HepG2 (cell line): ENCODE measurements at regions not wholly inside any gene's neighbourhood (a gene's known extent, or its start where the extent isn't known, plus 50 kb on each side); places are given as distances from the start of the nearest gene placed in this dataset.

Experiments used
- ATAC-seq: fragments of 200-7000 bp; cut with Tn5 transposase; 3 replicates; pipeline ENCODE4 v1.9.1; 2020; ENCODE audit warnings: mild to moderate bottlenecking, moderate library complexity
- BruUV-seq: library from RNA; stranded (reverse); fragments of 400-500 nt; replicated peaks from 2 replicates; lab custom pipeline; 2021; lab: Mats Ljungman, UMichigan
- CTCF ChIA-PET: fragments of 300-600 bp; formaldehyde crosslinking; extraction: SDS; loops from one replicate; lab custom pipeline; 2021; ENCODE audit warnings: low total read pairs, inconsistent platforms, low intra/inter-chr PET ratio; lab: Yijun Ruan, JAX
- POLR2A ChIA-PET: fragments of 350-600 bp; sonication (Branson Sonifier 250); formaldehyde crosslinking; loops from one replicate; lab custom pipeline; 2020; ENCODE audit warnings: antibody characterized with exemption, inconsistent platforms; lab: Yijun Ruan, JAX
- DNase-seq: peaks from one replicate; pipeline ENCODE4 v3.0.0-alpha.2; 2015; ENCODE audit warnings: low spot score
- FAIRE-seq: peaks from 3 replicates; lab custom pipeline; 2011; peaks lifted over from hg19 to GRCh38; lab: Jason Lieb, UNC
- H2AFZ ChIP-seq: one replicate; pipeline ENCODE4 v1.6.1; 2011; ENCODE audit warnings: low read length, inconsistent platforms
- H3K27ac ChIP-seq: fragments of 300-600 bp; 3 replicates; pipeline ENCODE4 v1.8.0; 2011; ENCODE audit warnings: mixed run types, mild to moderate bottlenecking, mixed read lengths, low read length, inconsistent platforms; ENCODE audit not compliant: insufficient read depth; ENCODE audit errors: extremely low read length
- H3K27me3 ChIP-seq, 2 experiments: fragments of 200-600 bp in 1 of 2; 2 replicates in 1 of 2; 3 replicates in 1 of 2; pipeline versions ENCODE4 v1.6.0 to v1.8.0; 2011; ENCODE audit warnings: low read length in 2 of 2, mild to moderate bottlenecking in 2 of 2, moderate library complexity in 2 of 2, inconsistent platforms in 1 of 2; ENCODE audit not compliant: insufficient read depth in 2 of 2, control insufficient read depth in 1 of 2
- H3K36me3 ChIP-seq, 2 experiments: fragments of 200-600 bp in 1 of 2; replicated peaks in 1 of 2; 2 replicates in 1 of 2; 3 replicates in 1 of 2; pipeline versions ENCODE4 v1.5.1 to v1.8.0; 2011; ENCODE audit warnings: low read length in 2 of 2, inconsistent platforms in 1 of 2; ENCODE audit not compliant: insufficient read depth in 2 of 2, control insufficient read depth in 1 of 2
- H3K4me1 ChIP-seq: 2 replicates; pipeline ENCODE4 v1.5.1; 2012; ENCODE audit warnings: low read length, inconsistent platforms; ENCODE audit not compliant: insufficient read depth
- H3K4me2 ChIP-seq: 2 replicates; pipeline ENCODE4 v1.6.0; 2011; ENCODE audit warnings: low read depth, low read length, inconsistent platforms
- H3K4me3 ChIP-seq, 3 experiments: fragments of 200-600 bp in 1 of 3; sonication (generic), shearing (Covaris generic) in 1 of 3; replicated peaks in 1 of 3; 2 replicates each; pipeline ENCODE4 v1.5.1; 2011 to 2016; ENCODE audit warnings: low read length in 3 of 3, inconsistent platforms in 2 of 3, low read depth in 2 of 3, mild to moderate bottlenecking in 2 of 3, control low read depth in 1 of 3, mixed read lengths in 1 of 3; ENCODE audit not compliant: insufficient read depth in 1 of 3
- H3K79me2 ChIP-seq: one replicate; pipeline ENCODE4 v1.6.1; 2011; ENCODE audit warnings: low read length, inconsistent platforms; ENCODE audit not compliant: insufficient read depth
- H3K9ac ChIP-seq: 2 replicates; pipeline ENCODE4 v1.6.0; 2011; ENCODE audit warnings: mild to moderate bottlenecking, low read depth, low read length, inconsistent platforms; ENCODE audit not compliant: insufficient read depth
- H3K9me3 ChIP-seq: 2 replicates; pipeline ENCODE4 v1.5.1; 2012; ENCODE audit warnings: mild to moderate bottlenecking, low read length
- H4K20me1 ChIP-seq: 2 replicates; pipeline ENCODE4 v1.6.0; 2011; ENCODE audit warnings: inconsistent platforms, mild to moderate bottlenecking, low read length, moderate library complexity; ENCODE audit not compliant: insufficient read depth
- FOXK2 ChIP-seq: fragments of 450-650 bp; IDR thresholded peaks from 2 replicates; pipeline ENCODE4 v1.6.1; 2016
- MAFF ChIP-seq: IDR thresholded peaks from 2 replicates; pipeline ENCODE4 v1.6.1; 2011; ENCODE audit warnings: low read depth, low read length, improper control_type of control experiment
- MAFK ChIP-seq, 2 experiments: IDR thresholded peaks in 1 of 2; conservative IDR thresholded peaks in 1 of 2; 2 replicates each; pipeline ENCODE4 v1.6.1; 2011; ENCODE audit warnings: improper control_type of control experiment in 2 of 2, low read length in 2 of 2
- PHB2 ChIP-seq: fragments of 450-650 bp; IDR thresholded peaks from 2 replicates; pipeline ENCODE4 v1.6.1; 2018; ENCODE audit not compliant: partially characterized antibody
- POLR2G ChIP-seq: fragments of 200-400 bp; formaldehyde crosslinking; IDR thresholded peaks from 2 replicates; pipeline ENCODE4 v1.6.1; 2018; ENCODE audit warnings: mild to moderate bottlenecking, low read depth, low read length, moderate library complexity
- SRSF4 ChIP-seq: fragments of 200-400 bp; formaldehyde crosslinking; IDR thresholded peaks from one replicate; pipeline ENCODE4 v1.6.1; 2018; ENCODE audit warnings: mild to moderate bottlenecking, low read depth, low read length, moderate library complexity; ENCODE audit not compliant: poor library complexity, severe bottlenecking
- ZNF30 ChIP-seq: sonication (generic); formaldehyde crosslinking; IDR thresholded peaks from 2 replicates; pipeline ENCODE4 v1.5.0; 2020; ENCODE audit warnings: mild to moderate bottlenecking, missing genetic modification reagents
- ZNF784 ChIP-seq: sonication (generic); formaldehyde crosslinking; IDR thresholded peaks from 2 replicates; pipeline ENCODE4 v1.5.1; 2020; ENCODE audit warnings: missing genetic modification reagents, mild to moderate bottlenecking, borderline replicate concordance
- WGBS: methylation state at CpG from one replicate; pipeline ENCODE4 v1.1.6; 2017; ENCODE audit warnings: low lambda C conversion rate; 5-methylcytosine and 5-hydroxymethylcytosine counted together
- in situ Hi-C: cut with HindIII; loops from 2 replicates; pipeline ENCODE4 v1.10.0; 2017; ENCODE audit warnings: low pct_unique_long_range_greater_than_20kb; ENCODE audit not compliant: extremely low pct_ligation_motif_present
- intact Hi-C: fragments of 100-400 bp; cut with micrococcal nuclease; formaldehyde crosslinking; loops from one replicate; pipeline ENCODE4 v1.10.0; 2022; ENCODE audit not compliant: unreplicated experiment

- Histone ChIP-seq H3K79me2 (no peaks in the 10 kb centered on the region), H3K4me2 (no peak overlapping the region), H3K9ac (no peak overlapping the region), H4K20me1 (no peaks in the 10 kb centered on the region), H3K27me3 (no peaks in the 10 kb centered on the region), H3K4me1 (no peaks in the 10 kb centered on the region), H3K4me3 (no peak overlapping the region), H2AFZ (no peak overlapping the region), H3K36me3 (no peaks in the 10 kb centered on the region), H3K27ac (no peak overlapping the region), H3K9me3 (no peaks in the 10 kb centered on the region)
- in situ Hi-C loops (no loop called here), intact Hi-C loops (no loop called here)
- TF ChIP-seq MAFK (conservative IDR thresholded peaks at IDR 0.05 in 1 of 2, IDR thresholded peaks at IDR 0.05 in 1 of 2; ENCODE audit: low read length in 2 of 2): peak; percentile 17 to 72; a peak in 2 of 4 replicates
- no peak for TF ChIP-seq ZNF784 (CRISPR knock-in tag)
- no peak for TF ChIP-seq POLR2G
- no peak for TF ChIP-seq PHB2
- TF ChIP-seq FOXK2: no peak
- peak; percentile 51; the same call in 1 of the 2 replicates for TF ChIP-seq MAFF
- ChIA-PET POLR2A (no interaction called here), CTCF (no interaction called here)
- DNase-seq: no peak
- WGBS: 48% methylated on average over 1 of the region's 1 CpG
- no peak for FAIRE-seq
- ATAC-seq: no peak
- no TSS peak for BruUV-seq
Measured at GRCh38 chr13:85441975-85442374, 357.2 kb downstream of the SLITRK6 start.

GRCh38 chr13:85441364-85441763 lies 357.9 kb downstream of the SLITRK6 start:
- no peak overlapping the region for H3K9ac ChIP-seq
- no peak overlapping the region for H3K27ac ChIP-seq
- H3K36me3 ChIP-seq: no peaks in the 10 kb centered on the region
- TF ChIP-seq SRSF4: no peak
- no peak for TF ChIP-seq ZNF30 (CRISPR knock-in tag)
- DNase-seq (no peak), ATAC-seq (no peak), FAIRE-seq (no peak)
- H3K9me3 ChIP-seq: no peaks in the 10 kb centered on the region
- no peak overlapping the region for H3K4me2 ChIP-seq
- intact Hi-C loops: no loop called here
- H3K27me3 ChIP-seq: no peaks in the 10 kb centered on the region
- H4K20me1 ChIP-seq: no peaks in the 10 kb centered on the region
- no peak overlapping the region for H3K4me3 ChIP-seq
- ChIA-PET CTCF (no interaction called here), POLR2A (no interaction called here)
- in situ Hi-C loops: no loop called here
- no peak overlapping the region for H2AFZ ChIP-seq
- H3K79me2 ChIP-seq: no peaks in the 10 kb centered on the region
- no TSS peak for BruUV-seq
- no peaks in the 10 kb centered on the region for H3K4me1 ChIP-seq
- 18% methylated on average over 12 of the region's 12 CpGs for WGBS
